Glomerular visceral epithelial cell (primary cell): ENCODE measurements at regions not wholly inside any gene's neighbourhood (a gene's known extent, or its start where the extent isn't known, plus 50 kb on each side); places are given as distances from the start of the nearest gene placed in this dataset.
"Not testable (repeated sequence)": the region's sequence is repeated elsewhere in the genome, so short reads cannot be mapped to it uniquely, and the experiment has no call there.

ENCODE experiments used
- DNase-seq: peaks from one replicate; pipeline ENCODE4 v3.0.0-alpha.2; 2016; ENCODE audit errors: extremely low spot score

DNA sequence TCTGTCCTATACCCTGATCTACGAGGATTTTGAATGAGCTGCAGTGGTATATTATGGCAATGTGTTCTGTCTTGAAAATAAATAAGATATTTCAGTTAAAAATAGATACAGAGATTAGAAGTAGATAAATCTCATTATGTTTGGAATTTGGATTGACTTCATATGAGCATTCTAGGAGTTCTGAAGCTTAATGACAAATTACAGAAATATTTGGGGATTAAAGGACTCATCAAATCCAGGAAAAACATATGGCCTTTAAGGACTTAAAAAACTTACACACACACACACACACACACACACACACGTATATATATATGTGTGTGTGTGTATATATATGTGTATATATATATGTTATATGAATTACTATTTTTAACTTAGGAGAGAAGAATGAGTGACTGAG is 446.9 kb upstream of the CD180 start:
- no peak for DNase-seq

DNA sequence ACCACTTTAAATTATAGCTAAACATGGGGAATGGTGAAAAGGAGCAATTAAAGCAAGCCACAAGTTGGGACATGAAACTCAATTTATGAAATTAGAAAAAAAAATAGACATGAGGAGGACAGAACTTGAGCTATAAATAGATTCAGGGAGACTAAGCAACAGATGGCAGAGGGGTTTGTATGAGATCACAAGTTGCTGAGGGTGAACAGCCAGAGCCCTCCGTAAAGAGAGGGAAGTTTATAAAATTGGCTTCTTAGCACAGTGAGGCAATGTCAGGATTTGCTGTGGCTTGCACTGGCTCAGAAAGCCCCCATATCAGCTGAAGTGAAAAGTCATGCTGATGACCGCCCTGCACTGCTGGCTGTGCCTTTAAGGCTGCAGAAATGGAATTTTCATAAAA is 443.4 kb upstream of the CD180 start:
- DNase-seq = no peak

DNA sequence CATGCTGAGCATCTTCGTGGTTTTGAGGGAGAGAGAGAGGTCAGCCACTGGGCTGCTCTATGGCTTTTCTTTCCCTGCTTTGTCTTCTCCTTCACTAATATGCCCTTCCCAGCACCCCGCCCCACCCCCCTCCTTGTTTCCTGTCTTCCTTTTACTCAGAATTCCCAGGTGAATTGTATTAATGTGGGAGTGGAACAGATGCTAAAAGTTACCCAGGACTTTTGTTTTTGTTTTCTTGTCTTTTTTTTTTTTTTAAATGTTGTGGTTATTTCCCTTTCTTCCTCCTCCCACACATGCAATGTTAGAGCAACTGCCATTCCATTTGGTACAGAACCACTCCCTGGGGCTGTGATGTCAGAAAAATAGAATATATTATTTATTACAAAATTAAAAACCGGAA is 442.7 kb upstream of the CD180 start:
- no peak for DNase-seq

- DNase-seq = no peak
Observed at GRCh38 chr5:67636850-67637524, 440.4 kb upstream of the CD180 start.

DNA sequence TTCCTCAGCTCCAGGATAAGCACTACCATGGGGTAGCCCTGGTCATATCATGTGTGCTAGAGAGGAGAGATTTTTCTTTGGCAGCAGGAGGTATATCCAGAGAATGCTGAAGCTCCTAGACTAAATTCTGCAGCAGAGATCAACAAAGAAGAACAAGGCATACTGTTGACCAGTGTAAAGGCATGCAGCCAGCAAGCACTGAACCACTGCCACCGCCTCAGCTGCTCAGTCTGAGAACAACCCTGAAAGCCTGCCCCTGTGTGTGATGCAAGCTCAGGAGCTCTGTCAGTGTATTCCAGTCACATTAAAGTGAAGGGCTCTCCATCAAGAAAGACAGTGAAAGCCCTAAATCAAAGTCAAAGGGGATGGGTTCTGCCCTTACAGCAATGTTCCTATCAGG is 439.5 kb upstream of the CD180 start:
- no peak for DNase-seq

DNA sequence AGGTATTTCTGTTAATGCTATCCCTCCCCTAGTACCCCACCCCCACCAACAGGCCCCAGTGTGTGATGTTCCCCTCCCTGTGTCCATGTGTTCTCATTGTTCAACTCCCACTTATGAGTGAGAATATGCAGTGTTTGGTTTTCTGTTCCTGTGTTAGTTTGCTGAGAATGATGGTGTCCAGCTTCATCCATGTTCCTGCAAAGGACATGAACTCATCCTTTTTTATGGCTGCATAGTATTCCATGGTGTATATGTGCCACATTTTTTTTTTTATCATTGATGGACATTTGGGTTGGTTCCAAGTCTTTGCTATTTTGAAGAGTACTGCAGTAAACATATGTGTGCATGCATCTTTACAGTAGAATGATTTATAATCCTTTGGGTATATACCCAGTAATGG is 430.5 kb upstream of the CD180 start:
- not testable (repeated sequence) for DNase-seq

- no peak for DNase-seq
Observed at GRCh38 chr5:67623078-67623477, 426.5 kb upstream of the CD180 start.

DNA sequence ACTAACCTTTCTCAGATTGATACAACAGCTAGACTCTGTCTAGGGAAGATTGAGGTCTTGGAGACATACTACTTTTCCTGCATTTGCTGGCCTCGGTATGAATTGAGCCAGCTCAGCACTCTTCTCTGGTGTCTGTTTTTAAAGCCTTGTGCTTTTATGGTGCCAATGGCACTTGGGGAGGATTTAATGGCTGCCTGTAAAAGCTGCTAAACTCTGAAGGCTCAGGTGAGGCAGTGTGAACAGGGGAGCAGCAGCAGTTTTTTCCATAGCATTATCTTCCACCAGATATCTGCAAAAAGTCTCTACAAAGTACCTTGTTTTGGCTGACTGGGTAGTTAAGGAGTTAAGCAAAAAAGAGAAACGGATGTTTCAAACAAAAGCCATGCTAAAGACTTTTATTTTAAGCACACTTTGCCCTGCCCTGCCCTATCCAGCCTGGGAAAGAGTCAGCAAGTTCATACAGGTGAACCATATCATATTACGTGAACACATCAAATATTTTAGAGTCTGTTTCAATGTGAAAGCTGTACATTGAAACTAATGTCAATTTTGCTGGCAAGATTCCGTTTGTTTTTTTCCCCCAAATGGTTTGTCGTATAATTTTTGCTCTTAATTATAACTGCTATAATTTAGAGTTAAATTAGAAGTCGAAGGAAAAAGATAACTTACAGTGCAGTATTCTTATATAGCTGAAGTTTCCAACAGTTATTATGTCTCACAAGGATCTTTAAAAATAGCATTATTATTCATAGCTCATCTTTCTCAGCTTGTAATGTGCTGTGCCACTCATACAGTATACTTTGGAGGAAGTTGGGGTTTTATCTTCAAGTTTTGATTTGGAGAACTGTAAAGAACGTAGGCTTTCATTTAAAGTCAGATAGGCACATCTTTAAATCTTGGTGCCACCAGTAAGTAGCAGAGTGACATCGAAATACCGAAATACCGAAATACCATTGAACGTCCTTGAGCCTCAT is 424.1 kb upstream of the CD180 start:
- no peak for DNase-seq

- no peak for DNase-seq
Observed at GRCh38 chr5:67619636-67620035, 423.0 kb upstream of the CD180 start.

DNA sequence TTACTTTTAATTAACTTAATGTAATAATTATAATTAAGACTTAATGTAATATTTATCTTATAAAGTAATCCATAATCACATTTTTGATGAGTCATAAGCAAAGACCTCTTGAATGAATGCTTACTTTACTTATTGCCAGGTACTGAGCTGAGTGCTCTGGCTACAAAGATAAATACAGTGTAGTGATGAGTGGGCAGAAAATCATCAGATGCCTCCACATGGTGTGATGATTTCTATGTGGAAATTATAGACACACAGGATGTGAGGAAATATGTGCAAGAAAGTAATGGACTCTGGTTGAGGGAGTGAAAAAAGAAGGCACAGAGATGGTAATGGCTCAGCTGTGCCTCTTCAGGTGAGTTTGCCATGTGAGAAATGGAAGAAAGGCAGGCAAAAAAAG is 422.6 kb upstream of the CD180 start:
- no peak for DNase-seq

GRCh38 chr5:67617051-67617450 is 420.5 kb upstream of the CD180 start:
- no peak for DNase-seq

DNA sequence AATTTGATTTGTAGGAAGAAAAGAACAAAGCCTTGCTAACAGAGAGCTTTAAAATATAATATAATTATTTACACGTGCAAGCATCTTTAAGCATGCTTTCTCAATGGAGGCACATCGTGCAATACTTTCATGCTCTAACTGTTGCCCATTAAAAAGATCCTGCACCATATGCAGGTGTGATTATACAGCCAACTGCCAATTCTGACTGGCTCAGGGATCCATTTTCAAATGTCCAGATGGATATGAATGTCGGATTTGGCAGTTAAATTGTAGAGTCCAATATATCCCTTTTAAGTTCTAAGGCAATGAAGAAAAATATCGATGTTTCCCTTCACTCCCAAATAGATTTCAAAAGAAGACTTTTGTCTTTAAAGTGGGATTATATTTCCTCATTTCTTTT is 416.4 kb upstream of the CD180 start:
- DNase-seq = no peak

GRCh38 chr5:67610186-67610912 is 413.8 kb upstream of the CD180 start:
- no peak for DNase-seq

GRCh38 chr5:67607958-67608357 is 411.4 kb upstream of the CD180 start:
- DNase-seq = no peak

DNA sequence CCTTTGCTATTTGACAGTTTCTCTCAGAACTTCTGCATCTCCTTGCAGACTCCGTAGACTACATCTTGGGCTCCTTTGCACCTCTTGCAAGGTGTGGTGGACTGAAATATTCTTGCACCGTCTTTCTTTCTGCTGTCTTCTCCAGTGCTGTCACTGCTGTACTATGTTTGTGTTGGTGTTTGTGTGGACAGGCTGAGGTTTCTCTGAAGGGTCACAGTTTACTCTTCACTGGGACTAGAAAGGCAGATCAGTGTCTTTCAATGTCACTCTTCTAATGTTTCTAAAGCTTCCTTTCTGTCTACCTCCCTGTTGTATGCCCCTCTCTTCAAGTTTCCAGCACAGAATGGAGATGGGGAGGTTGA is 410.0 kb upstream of the CD180 start:
- DNase-seq = no peak

DNA sequence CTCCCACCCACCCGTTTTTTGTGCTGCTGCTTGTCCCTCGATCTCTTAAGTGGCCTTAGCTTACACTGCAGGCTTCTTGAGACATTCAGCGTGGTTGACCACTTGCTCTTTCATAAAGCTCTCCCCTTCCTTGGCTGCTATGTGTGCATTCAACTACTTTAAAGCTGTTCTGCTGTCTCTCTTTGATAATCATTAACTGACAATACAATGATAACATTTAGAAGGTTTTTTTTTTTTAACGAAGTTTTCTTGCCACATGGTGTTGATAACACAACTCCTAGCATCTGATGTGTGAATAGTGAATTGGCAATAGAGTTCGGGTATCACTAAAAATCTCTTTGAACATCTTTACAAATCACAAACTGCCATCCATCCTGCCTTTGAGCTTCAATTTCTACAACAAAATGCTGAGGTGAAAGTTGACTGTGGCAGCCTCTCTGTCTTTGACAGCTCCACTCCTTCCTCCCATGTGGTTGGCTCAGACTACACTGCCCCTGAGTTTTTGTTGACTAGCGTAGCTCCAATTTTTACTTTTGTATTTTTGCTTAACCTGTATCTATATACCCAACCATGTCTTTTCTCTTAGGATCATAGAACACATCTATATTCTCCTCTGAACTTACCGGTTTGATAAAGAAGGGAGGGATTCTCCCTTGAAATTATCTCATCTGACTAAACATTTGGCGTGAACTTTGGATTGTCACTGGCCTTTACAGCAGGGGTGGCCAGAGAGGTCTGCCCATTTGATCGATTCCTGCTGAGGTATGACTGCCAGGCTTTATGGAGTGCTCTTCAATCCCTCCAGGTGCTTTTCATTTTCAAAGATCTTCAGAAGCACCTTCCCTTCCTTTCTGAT is 409.4 kb upstream of the CD180 start:
- DNase-seq = no peak

DNA sequence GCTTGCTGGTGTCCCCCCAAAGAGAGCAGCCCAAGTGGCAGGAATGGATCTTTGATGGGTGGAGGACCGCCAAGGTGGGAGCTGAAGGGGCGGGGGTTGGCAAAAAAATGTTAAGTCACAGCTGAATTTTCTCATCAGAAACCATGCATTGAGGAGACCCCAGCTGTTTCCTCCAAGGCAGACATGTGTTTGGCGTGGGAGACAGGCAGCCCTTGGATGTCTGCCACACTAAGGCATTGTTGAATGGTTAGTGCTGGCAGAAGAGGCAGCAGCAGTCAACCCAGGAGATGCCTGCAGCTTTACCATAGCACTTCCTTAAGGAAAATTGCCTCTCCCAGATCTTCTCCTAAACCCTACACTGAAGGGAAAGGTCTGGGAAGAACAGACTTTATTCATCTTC is 394.9 kb upstream of the CD180 start:
- DNase-seq = no peak

GRCh38 chr5:67588389-67588788 is 391.8 kb upstream of the CD180 start:
- no peak for DNase-seq

- no peak for DNase-seq
Observed at GRCh38 chr5:67581203-67581602, 384.6 kb upstream of the CD180 start.

- no peak for DNase-seq
Observed at GRCh38 chr5:67578011-67578410, 381.4 kb upstream of the CD180 start.

GRCh38 chr5:67577424-67577823 is 380.8 kb upstream of the CD180 start:
- no peak for DNase-seq

DNA sequence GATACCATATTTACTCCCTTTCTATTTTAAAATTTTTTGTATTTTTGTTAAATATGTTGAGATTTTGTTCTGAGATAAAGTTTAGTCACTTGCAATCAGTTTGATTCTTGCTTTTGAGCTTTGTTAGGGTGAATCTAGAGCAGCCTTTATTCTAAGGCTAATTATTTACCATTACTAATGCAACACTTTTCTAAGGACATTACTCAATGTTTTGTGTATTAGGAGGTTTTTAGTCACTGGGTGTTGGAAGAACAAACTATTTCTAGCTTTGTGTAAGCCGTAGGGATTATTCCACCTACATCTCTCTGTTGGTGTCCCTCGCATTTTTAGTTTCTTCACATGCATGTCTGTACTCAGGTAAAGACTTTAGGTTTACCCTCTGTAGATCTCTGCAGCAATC is 379.5 kb upstream of the CD180 start:
- DNase-seq = no peak
